NCI-H82 (cell line): ENCODE measurements at regions not wholly inside any gene's neighbourhood (a gene's known extent, or its start where the extent isn't known, plus 50 kb on each side); places are given as distances from the start of the nearest gene placed in this dataset.

Experiments
- DNase-seq: peaks from one replicate; lab custom pipeline; 2025; lab: John Stamatoyannopoulos, UW

GRCh38 chr5:27406020-27406419 is 367.6 kb upstream of the CDH9 start:
- DNase-seq: no peak

DNA sequence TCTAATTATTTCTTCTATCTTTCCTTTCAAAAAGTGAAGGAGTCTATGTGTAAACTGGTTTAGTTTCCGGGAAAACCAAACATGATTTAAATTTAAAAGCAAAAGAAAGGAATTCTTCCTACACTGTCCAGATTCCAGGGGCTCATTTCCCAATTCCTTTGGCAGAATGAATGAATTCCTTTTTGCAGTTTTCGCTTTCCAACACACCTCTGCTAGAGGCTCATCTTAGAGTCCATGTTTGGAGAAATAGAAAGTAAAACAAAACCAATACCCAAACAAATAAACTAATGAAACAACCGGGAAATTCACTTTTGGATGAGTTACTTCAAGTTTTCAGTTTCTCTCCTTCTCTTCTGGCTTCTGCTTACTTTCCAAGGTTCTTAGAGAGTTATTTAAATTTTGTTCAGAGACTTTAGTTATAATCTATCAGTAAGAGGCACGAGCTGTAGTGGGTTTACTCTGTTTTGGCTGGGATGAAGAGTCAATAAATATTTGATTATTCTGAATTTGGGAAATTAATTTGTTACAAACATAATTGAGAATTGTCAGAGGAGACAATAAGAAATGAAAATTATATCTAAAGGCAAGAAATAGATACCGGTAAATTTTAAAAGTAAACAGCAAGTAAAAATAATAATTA is 365.0 kb upstream of the CDH9 start:
- no peak for DNase-seq

- no peak for DNase-seq
Measured at GRCh38 chr5:27402828-27403227, 364.4 kb upstream of the CDH9 start.

DNA sequence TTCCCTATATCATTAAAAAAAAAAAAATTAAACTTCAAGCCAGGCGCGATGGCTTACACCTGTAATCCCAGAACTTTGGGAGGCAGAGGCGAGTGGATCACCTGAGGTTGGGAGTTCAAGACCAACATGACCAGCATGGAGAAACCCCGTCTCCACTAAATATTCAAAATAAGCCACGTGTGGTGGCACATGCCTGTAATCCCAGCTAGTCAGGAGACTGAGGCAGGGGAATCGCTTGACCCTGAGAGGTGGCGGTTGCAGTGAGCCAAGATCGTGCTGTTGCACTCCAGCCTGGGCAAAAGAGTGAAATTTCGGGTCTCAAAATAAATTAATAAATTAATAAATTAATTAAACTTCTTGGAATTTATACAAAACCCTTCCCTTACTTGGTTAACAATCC is 358.6 kb upstream of the CDH9 start:
- DNase-seq: no peak

- no peak for DNase-seq
Measured at GRCh38 chr5:27392716-27393115, 354.3 kb upstream of the CDH9 start.

GRCh38 chr5:27389696-27390095 is 351.3 kb upstream of the CDH9 start:
- no peak for DNase-seq

DNA sequence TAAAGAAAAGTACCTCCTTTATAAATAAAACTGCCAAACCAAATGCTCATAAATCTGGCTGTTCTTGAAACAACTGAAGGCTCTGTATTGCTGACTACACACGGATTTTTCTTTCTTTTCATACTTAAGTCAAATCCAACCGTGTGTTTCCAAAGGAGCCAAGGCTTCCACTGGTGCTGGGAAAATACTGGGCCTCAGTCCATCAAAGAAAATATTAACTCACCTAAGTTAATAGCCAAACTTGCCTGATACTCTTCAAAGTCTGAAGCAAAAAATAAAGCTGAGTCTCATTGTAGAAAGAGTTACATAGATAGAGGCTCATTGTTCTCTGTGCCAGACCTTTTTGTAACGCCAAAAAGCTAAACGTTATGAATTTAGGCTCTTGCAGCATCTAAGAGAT is 350.4 kb upstream of the CDH9 start:
- DNase-seq: no peak

DNA sequence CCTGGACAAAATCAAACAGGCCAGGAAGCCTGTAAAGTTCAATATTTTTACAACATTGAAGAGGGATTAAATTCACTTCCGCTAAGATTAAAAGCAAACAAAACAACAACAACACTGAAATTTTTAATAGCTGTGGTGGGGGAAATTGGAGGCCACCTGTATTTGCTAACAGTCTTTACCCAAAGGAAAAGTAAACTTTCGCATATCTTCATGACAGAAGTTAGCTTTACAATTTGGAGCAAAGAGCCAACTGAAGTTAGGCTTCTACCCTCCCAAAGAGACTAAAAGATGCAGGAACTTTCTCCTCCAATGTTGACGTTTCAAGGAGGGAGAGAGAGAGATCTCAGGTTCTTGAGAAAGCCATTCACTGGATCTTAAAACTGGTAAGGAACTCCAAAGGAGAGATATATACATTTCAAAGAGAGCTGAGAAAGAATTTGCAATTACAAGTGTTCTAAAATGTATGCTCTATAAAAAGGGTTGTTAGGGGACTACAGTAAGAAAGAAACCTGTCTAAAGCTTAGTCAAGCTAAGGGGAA is 349.2 kb upstream of the CDH9 start:
- no peak for DNase-seq

DNA sequence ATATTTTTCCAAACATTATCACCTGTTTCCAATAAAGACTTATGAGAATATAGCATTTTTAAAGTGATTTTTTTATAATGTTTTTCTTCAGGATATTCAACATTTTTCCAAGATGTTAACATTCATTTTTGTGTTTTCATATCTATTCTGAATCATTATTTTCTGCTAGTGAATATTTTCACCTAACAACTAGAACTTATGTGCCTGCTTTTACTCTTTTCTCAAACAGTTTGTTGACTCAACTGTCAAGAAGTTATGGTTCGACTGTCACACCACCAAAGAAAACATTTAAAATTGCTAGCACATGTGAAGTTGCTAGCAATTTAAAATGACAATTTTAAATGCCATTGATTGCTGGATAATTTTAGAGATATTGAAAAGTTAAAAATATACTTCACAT is 343.3 kb upstream of the CDH9 start:
- no peak for DNase-seq

GRCh38 chr5:27377626-27378025 is 339.2 kb upstream of the CDH9 start:
- DNase-seq: no peak

GRCh38 chr5:27353970-27354369 is 315.6 kb upstream of the CDH9 start:
- DNase-seq: no peak

GRCh38 chr5:27353540-27353939 is 315.2 kb upstream of the CDH9 start:
- no peak for DNase-seq

DNA sequence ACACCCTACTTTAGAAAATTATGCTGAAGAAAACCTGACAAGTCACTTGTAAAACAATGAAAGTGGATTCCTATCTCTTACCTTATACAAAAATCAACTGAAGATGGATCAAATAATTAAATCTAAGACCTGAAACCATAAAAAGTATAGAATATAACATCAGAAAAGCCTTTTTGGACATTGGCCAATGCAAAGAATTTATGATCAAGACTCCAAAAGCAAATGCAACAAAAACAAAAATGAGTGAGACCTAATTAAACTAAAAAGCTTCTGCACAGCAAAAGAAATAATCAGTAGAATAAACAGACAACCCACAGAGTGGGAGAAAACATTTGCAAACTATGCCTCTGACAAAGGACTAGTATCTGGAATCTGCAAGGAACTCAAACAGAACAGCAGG is 303.0 kb upstream of the CDH9 start:
- DNase-seq: no peak

DNA sequence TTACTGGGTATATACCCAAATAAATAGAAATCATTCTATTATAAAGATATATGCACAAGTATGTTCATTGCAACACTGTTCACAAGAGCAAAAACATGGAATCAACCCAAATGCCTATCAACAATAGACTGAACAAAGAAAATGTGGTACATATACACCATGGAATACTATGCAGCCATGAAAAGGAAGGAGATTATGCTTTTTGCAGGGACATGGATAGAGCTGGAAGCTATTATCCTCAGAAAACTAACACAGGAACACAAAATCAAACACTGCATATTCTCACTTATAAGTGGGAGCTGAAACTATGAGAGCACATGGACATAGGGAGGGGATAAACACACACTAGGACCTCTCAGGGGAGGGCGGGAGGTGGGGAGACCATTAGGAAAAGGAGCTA is 298.4 kb upstream of the CDH9 start:
- no peak for DNase-seq

DNA sequence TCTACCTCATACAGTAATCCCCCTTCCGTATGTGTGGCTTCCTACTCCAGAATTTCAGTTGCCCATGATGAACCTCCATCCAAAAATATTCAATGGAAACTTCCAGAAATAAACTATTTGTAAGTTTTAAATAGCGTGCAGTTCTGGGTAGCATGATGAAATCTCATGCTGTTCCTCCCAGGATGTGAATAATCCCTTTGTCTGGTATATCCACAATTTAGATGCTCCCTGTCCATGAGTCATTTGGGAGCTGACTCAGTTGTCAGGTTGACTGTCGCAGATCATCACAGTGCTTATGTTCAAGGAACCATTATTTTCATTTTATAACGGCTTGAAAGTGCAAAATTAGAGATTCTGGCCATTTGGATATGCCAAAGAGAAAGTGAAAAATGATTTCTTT is 290.1 kb upstream of the CDH9 start:
- no peak for DNase-seq

DNA sequence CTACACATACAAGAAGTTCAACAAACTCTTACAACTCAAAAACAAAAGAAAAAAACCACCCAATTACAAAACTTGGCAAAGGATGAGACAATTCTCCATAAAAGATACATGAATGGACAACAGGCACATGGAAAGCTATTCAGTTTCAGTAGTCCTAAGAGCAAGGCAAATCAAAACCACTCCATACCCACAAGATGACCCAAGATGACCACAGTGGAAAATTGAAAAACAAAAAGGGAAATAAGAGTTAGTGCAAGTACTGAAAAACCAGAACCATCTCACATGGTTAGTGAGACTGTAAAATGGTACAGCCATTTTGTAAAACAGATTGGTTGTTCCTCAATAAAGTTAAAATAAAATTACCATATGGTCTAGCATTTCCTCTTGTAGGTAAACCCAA is 287.1 kb upstream of the CDH9 start:
- DNase-seq: no peak

- no peak for DNase-seq
Measured at GRCh38 chr5:27318701-27319100, 280.3 kb upstream of the CDH9 start.

DNA sequence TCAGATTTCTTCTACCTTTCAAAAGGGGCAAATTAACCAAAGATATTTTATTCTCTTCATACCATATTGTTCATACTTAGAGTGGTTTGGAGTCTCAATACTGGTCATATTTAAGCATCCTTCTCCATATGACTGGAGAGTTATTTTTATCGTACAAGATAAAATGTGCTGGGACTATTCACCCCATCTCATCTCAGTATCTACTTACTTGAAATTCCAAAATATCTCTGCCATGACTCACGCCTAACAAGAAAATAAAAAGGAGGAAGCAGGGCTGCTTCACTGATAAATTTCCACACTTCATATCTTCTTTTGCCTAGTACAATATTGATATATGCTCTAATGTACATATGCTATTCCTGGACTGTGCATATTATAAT is 277.9 kb upstream of the CDH9 start:
- no peak for DNase-seq

DNA sequence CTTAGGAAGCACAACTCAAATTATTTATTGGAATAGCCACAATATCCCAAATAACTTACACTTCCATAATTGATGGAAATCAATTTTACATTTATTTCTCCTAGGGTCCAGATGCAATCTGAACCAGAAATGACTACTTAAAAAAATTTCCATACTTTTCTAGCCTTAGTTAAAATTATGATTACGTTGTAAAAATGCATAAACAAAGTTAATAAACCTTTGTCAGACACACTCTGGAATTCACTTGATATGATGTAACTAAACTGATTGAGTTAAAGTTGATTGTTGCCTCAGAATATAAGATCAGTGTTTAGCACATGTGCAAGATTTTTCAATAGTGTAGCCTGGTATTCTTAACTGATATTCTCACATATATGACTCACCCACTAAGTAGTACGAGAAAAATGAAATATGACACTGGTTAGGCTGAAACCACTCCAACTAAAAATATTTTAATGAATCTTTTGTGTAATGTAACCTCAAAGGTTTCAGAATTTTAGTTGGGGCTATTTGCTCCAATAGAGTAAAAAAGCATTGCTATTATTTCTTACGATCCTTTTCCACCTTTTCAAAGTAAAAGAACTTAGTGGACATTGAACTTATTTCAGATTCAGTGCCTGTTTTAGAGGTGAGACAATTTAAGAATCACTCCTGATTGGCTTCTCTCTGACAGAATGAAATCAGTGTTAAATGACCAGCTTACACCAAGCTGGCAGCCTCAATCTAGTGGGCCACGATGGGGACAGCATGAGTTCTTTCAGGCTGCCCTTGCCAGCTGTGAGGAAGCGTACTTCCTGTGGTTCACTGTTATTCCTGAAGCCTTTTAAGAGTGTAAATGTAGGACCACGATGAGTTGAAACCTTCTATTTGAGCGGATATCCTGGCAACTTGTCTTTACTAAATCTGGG is 277.2 kb upstream of the CDH9 start:
- no peak for DNase-seq

DNA sequence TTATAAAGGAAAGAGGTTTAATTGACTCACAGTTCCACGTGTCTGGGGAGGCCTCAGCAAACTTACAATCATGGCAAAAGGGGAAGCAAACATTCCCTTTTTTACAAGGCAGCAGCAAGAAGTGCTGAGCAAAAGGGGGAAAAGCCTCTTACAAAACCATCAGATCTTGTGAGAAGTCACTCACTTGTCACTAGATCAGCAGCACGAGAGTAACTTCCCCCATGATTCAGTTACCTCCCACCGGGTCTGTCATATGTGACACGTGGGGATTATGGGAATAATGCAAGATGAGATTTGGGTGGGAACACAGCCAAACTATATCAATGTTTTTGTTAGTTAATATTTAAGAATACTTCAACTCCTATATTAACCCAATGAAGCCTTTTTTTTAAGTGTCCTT is 275.2 kb upstream of the CDH9 start:
- DNase-seq: no peak

DNA sequence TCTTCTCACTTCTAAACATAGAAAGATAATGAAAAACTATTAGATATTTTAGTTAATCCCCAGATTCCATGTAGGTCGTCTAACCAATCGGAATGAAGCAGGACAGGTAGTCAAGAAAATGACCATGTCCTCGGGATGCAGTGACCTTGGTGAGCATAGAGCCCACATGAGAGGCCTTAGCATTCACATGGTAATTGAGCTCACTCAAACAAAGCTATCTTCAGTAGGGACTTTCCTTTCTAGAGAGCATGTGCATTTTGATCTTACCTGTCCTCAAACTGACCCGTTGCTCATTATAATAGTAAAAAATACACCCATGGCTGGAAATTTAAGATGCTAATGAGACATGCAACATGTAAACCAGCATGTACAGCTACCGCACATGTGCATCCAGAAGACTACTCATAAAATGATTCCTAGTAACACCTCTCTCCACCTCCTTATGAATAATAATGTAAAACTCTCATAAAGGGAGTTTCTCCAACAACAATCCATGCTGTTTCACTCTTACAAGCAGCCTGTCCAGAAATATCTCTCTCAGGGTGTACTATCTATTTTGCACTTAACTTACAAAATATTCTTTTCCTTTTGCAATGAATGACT is 274.0 kb upstream of the CDH9 start:
- DNase-seq: no peak

DNA sequence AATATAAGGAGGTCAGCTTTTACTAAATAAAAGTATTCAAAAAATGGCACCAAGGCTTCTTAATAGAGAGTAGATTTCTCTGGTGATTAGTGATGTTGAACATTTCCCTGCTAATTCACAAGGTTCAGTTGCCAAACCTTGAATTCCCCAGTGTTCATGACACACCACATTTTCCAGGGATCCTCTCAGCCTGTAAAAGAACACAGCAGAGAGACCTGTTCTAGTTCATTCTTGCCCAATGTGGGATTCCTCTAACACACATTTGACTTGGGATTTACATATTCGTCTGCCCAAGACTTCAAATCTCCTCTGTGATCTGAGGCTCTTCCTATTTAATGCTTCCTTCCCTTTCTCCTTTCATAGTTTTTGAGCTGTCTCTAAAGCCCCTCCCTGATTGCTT is 273.2 kb upstream of the CDH9 start:
- no peak for DNase-seq

- DNase-seq: no peak
Measured at GRCh38 chr5:27308153-27308552, 269.8 kb upstream of the CDH9 start.
